Ascending aorta (tissue), 2 donors: ENCODE measurements at regions not wholly inside any gene's neighbourhood (a gene's known extent, or its start where the extent isn't known, plus 50 kb on each side); places are given as distances from the start of the nearest gene placed in this dataset.

Experiments used
- DNase-seq, 2 donors: peaks; one replicate each; pipeline ENCODE4 v3.0.0-alpha.2; 2019; ENCODE audit warnings: low spot score in 2 of 2
- H3K27ac ChIP-seq, 2 donors: fragments of 200-600 bp; sonication (generic); one replicate each; pipeline ENCODE4 v1.5.1; 2016 to 2017; ENCODE audit warnings: mild to moderate bottlenecking in 1 of 2
- H3K27me3 ChIP-seq: fragments of 200-600 bp; sonication (generic); one replicate; pipeline ENCODE4 v1.5.1; 2017
- H3K36me3 ChIP-seq, 2 donors: fragments of 200-600 bp; sonication (generic); one replicate each; pipeline ENCODE4 v1.5.1; 2016
- H3K4me1 ChIP-seq, 2 donors: fragments of 200-600 bp; sonication (generic); one replicate each; pipeline ENCODE4 v1.5.1; 2016 to 2017; ENCODE audit warnings: mild to moderate bottlenecking in 1 of 2
- H3K4me3 ChIP-seq, 2 donors: fragments of 200-600 bp; sonication (generic); one replicate each; pipeline ENCODE4 v1.5.1; 2016 to 2017; ENCODE audit warnings: mild to moderate bottlenecking in 1 of 2
- H3K9me3 ChIP-seq, 2 donors: fragments of 200-600 bp; sonication (generic); one replicate each; pipeline ENCODE4 v1.5.1; 2016
- CTCF ChIP-seq, 3 experiments: fragments of 200-600 bp in 2 of 3; fragments of 450-650 bp in 1 of 3; sonication (generic) in 2 of 3; IDR thresholded peaks; one replicate each; pipeline ENCODE4 v1.5.1; 2016 to 2019; ENCODE audit warnings: antibody characterized with exemption in 3 of 3, mild to moderate bottlenecking in 1 of 3, moderate library complexity in 1 of 3
- intact Hi-C: fragments of 100-400 bp; cut with DNase I; formaldehyde crosslinking; loops from one replicate; pipeline ENCODE4 v1.15.1; 2023

- no peak for TF ChIP-seq CTCF (IDR thresholded peaks at IDR 0.05)
- Histone ChIP-seq H3K9me3 (no peaks in the 10 kb centered on the region), H3K27ac (no peak overlapping the region), H3K4me3 (no peak overlapping the region), H3K27me3 (no peaks in the 10 kb centered on the region), H3K36me3 (no peaks in the 10 kb centered on the region), H3K4me1 (no peaks in the 10 kb centered on the region)
- intact Hi-C loops: no loop called here
- DNase-seq: no peak
Measured at GRCh38 chr21:17455451-17455850, 57.4 kb upstream of the CXADR start.

- no peaks in the 10 kb centered on the region for H3K36me3 ChIP-seq
- H3K4me3 ChIP-seq: no peak overlapping the region
- intact Hi-C loops: no loop called here
- H3K27me3 ChIP-seq: no peaks in the 10 kb centered on the region
- no peak overlapping the region for H3K27ac ChIP-seq
- no peak for TF ChIP-seq CTCF (IDR thresholded peaks at IDR 0.05)
- H3K4me1 ChIP-seq: no peaks in the 10 kb centered on the region
- no peak for DNase-seq
- no peaks in the 10 kb centered on the region for H3K9me3 ChIP-seq
Measured at GRCh38 chr21:17458279-17458678, 54.6 kb upstream of the CXADR start.

- TF ChIP-seq CTCF (IDR thresholded peaks at IDR 0.05): no peak
- intact Hi-C loops: no loop called here
- DNase-seq: no peak
Measured at GRCh38 chr21:17460094-17460493, 52.7 kb upstream of the CXADR start.

GRCh38 chr21:17461014-17461413 is 51.8 kb upstream of the CXADR start:
- Histone ChIP-seq H3K27ac (no peak overlapping the region), H3K4me3 (no peak overlapping the region), H3K4me1 (no peaks in the 10 kb centered on the region), H3K9me3 (no peaks in the 10 kb centered on the region), H3K36me3 (no peaks in the 10 kb centered on the region), H3K27me3 (no peaks in the 10 kb centered on the region)
- intact Hi-C loops: no loop called here
- TF ChIP-seq CTCF (IDR thresholded peaks at IDR 0.05): no peak
- DNase-seq: no peak

More at GRCh38 chr21:17460094-17460493, 52.7 kb upstream of the CXADR start:
- Histone ChIP-seq H3K27me3 (no peaks in the 10 kb centered on the region), H3K4me1 (no peaks in the 10 kb centered on the region), H3K36me3 (no peaks in the 10 kb centered on the region), H3K4me3 (no peak overlapping the region), H3K9me3 (no peaks in the 10 kb centered on the region), H3K27ac (no peak overlapping the region)

- no peak overlapping the region for H3K4me3 ChIP-seq
- H3K36me3 ChIP-seq: no peaks in the 10 kb centered on the region
- TF ChIP-seq CTCF (IDR thresholded peaks at IDR 0.05): no peak
- intact Hi-C loops: no loop called here
- H3K27me3 ChIP-seq: no peaks in the 10 kb centered on the region
- H3K4me1 ChIP-seq: no peaks in the 10 kb centered on the region
- no peak overlapping the region for H3K27ac ChIP-seq
- DNase-seq: no peak
- H3K9me3 ChIP-seq: no peaks in the 10 kb centered on the region
Measured at GRCh38 chr21:17461582-17461981, 51.3 kb upstream of the CXADR start.

GRCh38 chr21:17462276-17462981 is 50.4 kb upstream of the CXADR start:
- DNase-seq: no peak
- Histone ChIP-seq H3K36me3 (no peaks in the 10 kb centered on the region), H3K27me3 (no peaks in the 10 kb centered on the region), H3K27ac (no peak overlapping the region), H3K4me3 (no peak overlapping the region), H3K4me1 (no peaks in the 10 kb centered on the region), H3K9me3 (no peaks in the 10 kb centered on the region)
- intact Hi-C loops: no loop called here
- no peak for TF ChIP-seq CTCF (IDR thresholded peaks at IDR 0.05)
